MM.1S (cell line): ENCODE measurements at regions not wholly inside any gene's neighbourhood (a gene's known extent, or its start where the extent isn't known, plus 50 kb on each side); places are given as distances from the start of the nearest gene placed in this dataset.

ENCODE experiments used
- DNase-seq: peaks from one replicate; pipeline ENCODE4 v3.0.0-alpha.2; 2015
- H2AFZ ChIP-seq: fragments of 300-600 bp; sonication (generic); 2 replicates; pipeline ENCODE4 v1.6.0; 2016; ENCODE audit warnings: antibody characterized with exemption, low read length
- H3F3A ChIP-seq: fragments of 300-600 bp; sonication (generic); 2 replicates; pipeline ENCODE4 v1.6.1; 2016; ENCODE audit warnings: mild to moderate bottlenecking, antibody characterized with exemption, low read length, moderate library complexity, mixed read lengths; ENCODE audit not compliant: insufficient read depth
- H3K27ac ChIP-seq: fragments of 300-600 bp; sonication (generic); 2 replicates; pipeline ENCODE4 v1.5.1; 2016; ENCODE audit warnings: mild to moderate bottlenecking, low read length
- H3K27me3 ChIP-seq: fragments of 300-600 bp; sonication (generic); replicated peaks from 2 replicates; pipeline ENCODE4 v1.6.0; 2016; ENCODE audit warnings: low read length; ENCODE audit not compliant: insufficient read depth
- H3K36me3 ChIP-seq: fragments of 300-600 bp; sonication (generic); replicated peaks from 2 replicates; pipeline ENCODE4 v1.6.1; 2016; ENCODE audit warnings: mild to moderate bottlenecking, low read length, mixed read lengths; ENCODE audit not compliant: insufficient read depth
- H3K4me1 ChIP-seq: fragments of 300-600 bp; sonication (generic); 2 replicates; pipeline ENCODE4 v1.6.1; 2016; ENCODE audit warnings: low read length, mixed read lengths
- H3K4me2 ChIP-seq: fragments of 300-600 bp; sonication (generic); 2 replicates; pipeline ENCODE4 v1.6.0; 2016; ENCODE audit warnings: low read depth, low read length
- H3K4me3 ChIP-seq: fragments of 300-600 bp; sonication (generic); 2 replicates; pipeline ENCODE4 v1.5.1; 2016; ENCODE audit warnings: low read length, mixed read lengths
- H3K79me2 ChIP-seq: fragments of 300-600 bp; sonication (generic); 2 replicates; pipeline ENCODE4 v1.6.1; 2016; ENCODE audit warnings: mixed run types, low read length, mixed read lengths
- H3K9ac ChIP-seq: fragments of 300-600 bp; sonication (generic); 2 replicates; pipeline ENCODE4 v1.6.1; 2016; ENCODE audit warnings: low read length, mixed read lengths
- H3K9me2 ChIP-seq: fragments of 300-600 bp; sonication (generic); replicated peaks from 2 replicates; pipeline ENCODE4 v1.6.1; 2016; ENCODE audit warnings: mild to moderate bottlenecking, low read length, mixed read lengths; ENCODE audit not compliant: insufficient read depth
- H3K9me3 ChIP-seq: fragments of 300-600 bp; sonication (generic); replicated peaks from 2 replicates; pipeline ENCODE4 v1.6.1; 2016; ENCODE audit warnings: mild to moderate bottlenecking, low read length, mixed read lengths; ENCODE audit not compliant: insufficient read depth
- H4K20me1 ChIP-seq: fragments of 300-600 bp; sonication (generic); 2 replicates; pipeline ENCODE4 v1.6.1; 2016; ENCODE audit warnings: mild to moderate bottlenecking, low read length, moderate library complexity, mixed read lengths; ENCODE audit not compliant: insufficient read depth
- CTCF ChIP-seq: fragments of 300-600 bp; sonication (generic); IDR thresholded peaks from 2 replicates; pipeline ENCODE4 v1.5.1; 2016; ENCODE audit warnings: antibody characterized with exemption, low read length, mixed read lengths
- EZH2 ChIP-seq: fragments of 300-600 bp; sonication (generic); optimal IDR thresholded peaks from 2 replicates; pipeline ENCODE3; 2017; ENCODE audit warnings: low read depth, mild to moderate bottlenecking, antibody characterized with exemption, low read length, mixed read lengths
- EZH2phosphoT487 ChIP-seq: fragments of 300-600 bp; sonication (generic); IDR thresholded peaks from 2 replicates; pipeline ENCODE4 v1.6.1; 2018; ENCODE audit warnings: antibody characterized with exemption, low read length

- Histone ChIP-seq H3K4me2 (no peak overlapping the region), H3K27me3 (no peaks in the 10 kb centered on the region), H3K27ac (no peak overlapping the region), H3K9me3 (no peaks in the 10 kb centered on the region; the same call in 1 of the 2 replicates), H3K9me2 (no peaks in the 10 kb centered on the region), H3K4me3 (no peak overlapping the region), H3K79me2 (no peaks in the 10 kb centered on the region), H4K20me1 (no peaks in the 10 kb centered on the region), H3F3A (no peaks in the 10 kb centered on the region), H3K4me1 (no peaks in the 10 kb centered on the region), H2AFZ (no peak overlapping the region), H3K36me3 (no peaks in the 10 kb centered on the region), H3K9ac (no peak overlapping the region)
- no peak for DNase-seq
- TF ChIP-seq EZH2 = no peak
- no peak for TF ChIP-seq EZH2phosphoT487
- no peak for TF ChIP-seq CTCF
These were observed 520.1 kb downstream of the DSC3 start for GRCh38 chr18:30522288-30522929.

- Histone ChIP-seq H2AFZ (no peak overlapping the region), H3K9ac (no peak overlapping the region), H4K20me1 (no peaks in the 10 kb centered on the region), H3K4me3 (no peak overlapping the region), H3K27me3 (no peaks in the 10 kb centered on the region), H3K4me1 (no peaks in the 10 kb centered on the region), H3K4me2 (no peak overlapping the region), H3K27ac (no peak overlapping the region), H3K79me2 (no peaks in the 10 kb centered on the region), H3K9me3 (no peaks in the 10 kb centered on the region), H3K36me3 (no peaks in the 10 kb centered on the region), H3K9me2 (no peaks in the 10 kb centered on the region), H3F3A (no peaks in the 10 kb centered on the region)
- TF ChIP-seq EZH2phosphoT487 (no peak), EZH2 (no peak), CTCF (no peak)
- DNase-seq = no peak
These were observed 528.5 kb downstream of the DSC3 start for GRCh38 chr18:30514059-30514458.

GRCh38 chr18:30512872-30513271 is 529.7 kb downstream of the DSC3 start:
- no peak overlapping the region for H3K4me3 ChIP-seq

More at GRCh38 chr18:30512872-30513271, 529.7 kb downstream of the DSC3 start:
- Histone ChIP-seq H3K36me3 (no peaks in the 10 kb centered on the region), H3K9me3 (no peaks in the 10 kb centered on the region), H4K20me1 (no peaks in the 10 kb centered on the region), H3K9ac (no peak overlapping the region), H2AFZ (no peak overlapping the region), H3K4me2 (no peak overlapping the region), H3F3A (no peaks in the 10 kb centered on the region), H3K27ac (no peak overlapping the region), H3K4me1 (no peaks in the 10 kb centered on the region), H3K27me3 (no peaks in the 10 kb centered on the region), H3K79me2 (no peaks in the 10 kb centered on the region), H3K9me2 (no peaks in the 10 kb centered on the region)
- TF ChIP-seq EZH2phosphoT487 (no peak), EZH2 (no peak), CTCF (no peak)
- DNase-seq = no peak
